SK-N-SH (cell line): ENCODE measurements at regions not wholly inside any gene's neighbourhood (a gene's known extent, or its start where the extent isn't known, plus 50 kb on each side); places are given as distances from the start of the nearest gene placed in this dataset.

ENCODE experiments used
- CTCF ChIA-PET: fragments of 300-600, 350-600 bp; formaldehyde crosslinking; extraction: SDS; loops from one replicate; lab custom pipeline; 2021; lab: Yijun Ruan, JAX
- POLR2A ChIA-PET: fragments of 350-600 bp; sonication (Branson Sonifier 250); formaldehyde crosslinking; extraction: SDS; loops from one replicate; lab custom pipeline; 2020; ENCODE audit warnings: antibody characterized with exemption, inconsistent platforms; lab: Yijun Ruan, JAX
- DNase-seq: peaks from one replicate; pipeline ENCODE4 v3.0.0; 2012
- H2AFZ ChIP-seq: fragments of 200-600 bp; sonication (generic); 2 replicates; pipeline ENCODE4 v1.8.1; 2016; ENCODE audit warnings: antibody characterized with exemption, mild to moderate bottlenecking, low read depth
- H3F3A ChIP-seq: fragments of 200-600 bp; sonication (generic); replicated peaks from 2 replicates; pipeline ENCODE3; 2016; ENCODE audit warnings: antibody characterized with exemption, mild to moderate bottlenecking; ENCODE audit not compliant: insufficient read depth
- H3K27ac ChIP-seq, 2 experiments: fragments of 200-500 bp in 1 of 2; fragments of 200-600 bp in 1 of 2; sonication (Bioruptor generic) in 1 of 2; sonication (generic), shearing (Covaris generic) in 1 of 2; 2 replicates each; pipeline versions ENCODE4 v1.5.1 to v1.6.1; 2014 to 2016; ENCODE audit warnings: low read depth in 2 of 2, inconsistent platforms in 1 of 2, low read length in 1 of 2, mild to moderate bottlenecking in 1 of 2, mixed read lengths in 1 of 2
- H3K27me3 ChIP-seq: fragments of 200-600 bp; sonication (generic), shearing (Covaris generic); 2 replicates; pipeline ENCODE4 v1.6.1; 2016; ENCODE audit warnings: mixed run types; ENCODE audit not compliant: insufficient read depth
- H3K36me3 ChIP-seq, 2 experiments: fragments of 200-500 bp in 1 of 2; fragments of 200-600 bp in 1 of 2; sonication (Bioruptor generic) in 1 of 2; sonication (generic) in 1 of 2; replicated peaks in 1 of 2; 2 replicates each; pipeline versions ENCODE3 to v1.5.1; 2014 to 2016; ENCODE audit warnings: low read length in 1 of 2, mild to moderate bottlenecking in 1 of 2; ENCODE audit not compliant: insufficient read depth in 2 of 2, control insufficient read depth in 1 of 2
- H3K4me1 ChIP-seq, 2 experiments: fragments of 200-500 bp in 1 of 2; fragments of 200-600 bp in 1 of 2; sonication (Bioruptor generic) in 1 of 2; sonication (generic), shearing (Covaris generic) in 1 of 2; 2 replicates each; pipeline versions ENCODE4 v1.5.1 to v1.6.1; 2014 to 2016; ENCODE audit warnings: low read depth in 1 of 2, low read length in 1 of 2, mixed run types in 1 of 2; ENCODE audit not compliant: insufficient read depth in 2 of 2, control insufficient read depth in 1 of 2
- H3K4me2 ChIP-seq: fragments of 200-600 bp; sonication (generic), shearing (Covaris generic); 2 replicates; pipeline ENCODE4 v1.6.1; 2017; ENCODE audit warnings: mixed run types
- H3K4me3 ChIP-seq, 2 experiments: fragments of 200-500 bp in 1 of 2; fragments of 200-600 bp in 1 of 2; sonication (Bioruptor generic) in 1 of 2; sonication (generic), shearing (Covaris generic) in 1 of 2; 2 replicates each; pipeline versions ENCODE4 v1.5.1 to v1.8.1; 2014 to 2016; ENCODE audit warnings: low read depth in 2 of 2, inconsistent platforms in 1 of 2, low read length in 1 of 2, mild to moderate bottlenecking in 1 of 2, mixed read lengths in 1 of 2, moderate library complexity in 1 of 2
- H3K79me2 ChIP-seq: fragments of 200-600 bp; sonication (generic); 2 replicates; pipeline ENCODE4 v1.8.1; 2017; ENCODE audit warnings: mild to moderate bottlenecking; ENCODE audit not compliant: insufficient read depth
- H3K9ac ChIP-seq: fragments of 200-600 bp; sonication (generic); 2 replicates; pipeline ENCODE4 v1.6.1; 2017; ENCODE audit warnings: mixed run types
- H3K9me2 ChIP-seq: fragments of 200-600 bp; sonication (generic); 2 replicates; pipeline ENCODE4 v1.6.1; 2017; ENCODE audit warnings: mixed run types
- H3K9me3 ChIP-seq: fragments of 200-600 bp; sonication (generic); 2 replicates; pipeline ENCODE4 v1.6.1; 2017; ENCODE audit warnings: mixed run types, mild to moderate bottlenecking, moderate library complexity
- H4K20me1 ChIP-seq: fragments of 200-600 bp; sonication (generic); 2 replicates; pipeline ENCODE4 v1.6.1; 2017; ENCODE audit warnings: mild to moderate bottlenecking, mixed run types; ENCODE audit not compliant: insufficient read depth
- CHD2 ChIP-seq: fragments of 150-350 bp; IDR thresholded peaks from 2 replicates; pipeline ENCODE4 v1.6.1; 2018; ENCODE audit warnings: low read length; ENCODE audit not compliant: partially characterized antibody
- CTCF ChIP-seq: fragments of 200-600 bp; sonication (generic); IDR thresholded peaks from 2 replicates; pipeline ENCODE4 v1.6.1; 2017; ENCODE audit warnings: antibody characterized with exemption, mild to moderate bottlenecking, moderate library complexity
- ELF1 ChIP-seq: IDR thresholded peaks from 2 replicates; pipeline ENCODE4 v1.4.0; 2012
- FOSL2 ChIP-seq: IDR thresholded peaks from 2 replicates; pipeline ENCODE4 v1.4.0; 2012; ENCODE audit warnings: low read depth, mild to moderate bottlenecking, moderate library complexity, borderline replicate concordance
- FOXJ3 ChIP-seq: sonication (generic); formaldehyde crosslinking; IDR thresholded peaks from 2 replicates; pipeline ENCODE4 v1.5.1; 2020; ENCODE audit warnings: mild to moderate bottlenecking, missing genetic modification reagents
- IRF3 ChIP-seq: fragments of 150-350 bp; IDR thresholded peaks from 2 replicates; pipeline ENCODE4 v1.6.1; 2016; ENCODE audit warnings: mild to moderate bottlenecking, low read depth, low read length
- NFIC ChIP-seq: IDR thresholded peaks from 2 replicates; pipeline ENCODE4 v1.4.0; 2012; ENCODE audit warnings: borderline replicate concordance
- NRF1 ChIP-seq: IDR thresholded peaks from 2 replicates; pipeline ENCODE4 v1.6.1; 2012; ENCODE audit warnings: low read depth, mild to moderate bottlenecking, low read length
- RFX5 ChIP-seq: IDR thresholded peaks from 2 replicates; pipeline ENCODE4 v1.6.1; 2012; ENCODE audit warnings: mild to moderate bottlenecking, improper control_type of control experiment, low read length
- SMC3 ChIP-seq: IDR thresholded peaks from 2 replicates; pipeline ENCODE4 v1.6.1; 2012; ENCODE audit warnings: low read depth, low read length, improper control_type of control experiment
- WGBS: methylation state at CpG from one replicate; pipeline ENCODE4 v1.1.6; 2017; ENCODE audit warnings: low lambda C conversion rate; 5-methylcytosine and 5-hydroxymethylcytosine counted together

DNA sequence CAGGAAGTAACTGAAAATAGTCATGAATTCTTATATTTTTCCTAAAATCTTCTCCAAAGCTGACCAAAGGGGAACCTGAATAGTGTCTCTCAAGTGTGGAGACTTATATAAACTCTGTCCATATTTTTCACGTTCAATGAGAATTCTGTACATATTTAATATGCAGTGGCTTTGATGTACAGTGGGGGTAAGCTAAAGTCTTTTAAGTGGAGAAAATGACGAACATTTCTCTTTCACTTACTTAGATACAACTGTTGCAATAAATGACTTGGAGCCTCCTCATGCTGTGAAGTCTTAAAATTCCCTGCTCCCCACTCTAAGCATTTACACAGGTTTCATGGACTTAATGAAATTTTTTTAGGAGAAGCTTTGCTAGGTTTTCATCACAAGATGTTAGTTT lies 1196.7 kb downstream of the EFNB2 start (continued):
- TF ChIP-seq FOSL2, result no peak
- TF ChIP-seq, all 33 proteins: peak for 0

DNA sequence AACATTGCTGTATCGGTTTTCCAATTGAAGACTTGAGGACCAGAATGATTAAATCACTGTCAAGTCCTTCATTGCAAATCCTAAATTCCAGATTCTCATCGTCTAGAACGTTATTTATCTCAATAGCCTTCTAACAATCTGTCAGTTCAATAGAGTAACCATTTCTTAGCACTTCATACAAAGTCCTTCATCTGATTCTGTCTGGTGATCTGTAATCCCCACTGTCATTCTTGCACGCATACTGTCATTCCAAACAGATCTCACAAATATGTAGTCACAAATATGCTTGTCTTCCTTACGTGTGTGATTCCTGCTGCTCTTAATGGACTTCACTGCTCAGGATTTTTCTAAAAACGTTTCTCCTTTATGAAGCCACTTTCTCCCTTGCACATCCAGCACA lies 1197.5 kb downstream of the EFNB2 start:
- H3F3A ChIP-seq, result no peaks in the 10 kb centered on the region
- no peak overlapping the region for H2AFZ ChIP-seq
- ChIA-PET CTCF (interaction anchor here (1.2 kb wide), 1 partner anchor 11 kb away, joined by 3 read pairs; no protein-coding TSS in a partner anchor), POLR2A (no interaction called here)
- H3K36me3 ChIP-seq, result no peaks in the 10 kb centered on the region
- H3K9ac ChIP-seq, result no peak overlapping the region
- DNase-seq, result no peak
- TF ChIP-seq FOSL2 (no peak), IRF3 (no peak), CTCF (no peak), FOXJ3 (CRISPR knock-in tag) (no peak), SMC3 (no peak), NFIC (no peak), CHD2 (no peak)
- no peak overlapping the region for H3K4me3 ChIP-seq
- peaks cover 0 to 3% of the 10 kb centered on the region in 2 experiments; a peak in 1 of 4 replicates for H3K4me1 ChIP-seq
- H3K79me2 ChIP-seq, result no peaks in the 10 kb centered on the region
- H3K9me3 ChIP-seq, result no peaks in the 10 kb centered on the region
- no peak overlapping the region for H3K4me2 ChIP-seq
- no peaks in the 10 kb centered on the region for H3K9me2 ChIP-seq
- H3K27ac ChIP-seq, result no peak overlapping the region
- no peaks in the 10 kb centered on the region for H3K27me3 ChIP-seq
- 46% methylated on average over 6 of the region's 6 CpGs for WGBS
- H4K20me1 ChIP-seq, result no peaks in the 10 kb centered on the region

GRCh38 chr13:105336706-105337576 lies 1198.5 kb downstream of the EFNB2 start:
- Histone ChIP-seq H3K4me3 (no peak overlapping the region), H3K36me3 (no peaks in the 10 kb centered on the region), H3K9me3 (no peaks in the 10 kb centered on the region), H3F3A (no peaks in the 10 kb centered on the region), H3K27ac (no peak overlapping the region), H2AFZ (no peak overlapping the region), H3K79me2 (no peaks in the 10 kb centered on the region), H3K9me2 (no peaks in the 10 kb centered on the region), H3K9ac (no peak overlapping the region), H4K20me1 (no peaks in the 10 kb centered on the region), H3K4me1 (peaks cover 0 to 3% of the 10 kb centered on the region in 2 experiments; a peak in 1 of 4 replicates), H3K4me2 (no peak overlapping the region), H3K27me3 (no peaks in the 10 kb centered on the region)
- POLR2A ChIA-PET, result no interaction called here
- DNase-seq, result no peak
- WGBS, result 33% methylated on average over 7 of the region's 7 CpGs
- CTCF ChIA-PET, result no interaction called here
- TF ChIP-seq ELF1, result no peak
- TF ChIP-seq RFX5, result no peak
- TF ChIP-seq NRF1, result no peak
